ENCODE measurements at regions not wholly inside any gene's neighbourhood (a gene's known extent, or its start where the extent isn't known, plus 50 kb on each side); places are given as distances from the start of the nearest gene placed in this dataset.

DNA sequence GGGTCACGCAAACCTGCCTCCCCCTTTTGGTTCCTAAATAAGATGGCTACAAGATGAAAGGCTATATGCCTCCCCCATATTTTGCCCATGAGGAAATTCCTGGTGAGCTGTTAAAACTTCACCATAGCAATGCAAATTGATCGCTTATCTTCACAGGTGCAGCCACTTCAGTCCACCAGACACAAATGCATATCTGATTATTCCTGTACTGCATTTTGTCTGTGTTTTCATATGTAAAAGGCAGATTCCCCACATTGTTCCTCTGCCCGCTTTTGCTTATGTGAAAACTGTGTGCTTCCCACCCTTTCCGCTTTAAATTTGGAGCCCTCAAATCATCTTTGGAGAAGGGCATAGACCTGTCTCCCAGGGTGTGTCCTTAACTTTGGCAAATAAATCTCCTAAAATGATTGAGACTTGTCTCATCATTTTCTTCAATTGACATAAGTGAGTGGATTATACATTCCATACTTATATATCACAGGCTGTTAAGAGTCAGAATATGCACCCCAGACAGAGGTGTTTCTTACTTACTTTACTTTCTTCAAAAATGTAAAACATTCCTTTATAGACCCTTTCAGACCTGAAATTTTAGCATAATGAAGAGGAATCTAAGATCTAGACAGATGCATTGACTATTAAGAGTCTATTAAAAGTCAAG is 116.4 kb downstream of the CASP12 start:
- no peaks in the 10 kb centered on the region for H3K36me3 Mint-ChIP-seq (ENCODE audit: low read depth)
- no peaks in the 10 kb centered on the region for H3K4me1 Mint-ChIP-seq (ENCODE audit: low read depth)
- no peak for DNase-seq
- H3K27me3 Mint-ChIP-seq (ENCODE audit: insufficient read depth): no peaks in the 10 kb centered on the region
- no peaks in the 10 kb centered on the region for H3K9me3 Mint-ChIP-seq
- TF ChIP-seq, protein P1, sequence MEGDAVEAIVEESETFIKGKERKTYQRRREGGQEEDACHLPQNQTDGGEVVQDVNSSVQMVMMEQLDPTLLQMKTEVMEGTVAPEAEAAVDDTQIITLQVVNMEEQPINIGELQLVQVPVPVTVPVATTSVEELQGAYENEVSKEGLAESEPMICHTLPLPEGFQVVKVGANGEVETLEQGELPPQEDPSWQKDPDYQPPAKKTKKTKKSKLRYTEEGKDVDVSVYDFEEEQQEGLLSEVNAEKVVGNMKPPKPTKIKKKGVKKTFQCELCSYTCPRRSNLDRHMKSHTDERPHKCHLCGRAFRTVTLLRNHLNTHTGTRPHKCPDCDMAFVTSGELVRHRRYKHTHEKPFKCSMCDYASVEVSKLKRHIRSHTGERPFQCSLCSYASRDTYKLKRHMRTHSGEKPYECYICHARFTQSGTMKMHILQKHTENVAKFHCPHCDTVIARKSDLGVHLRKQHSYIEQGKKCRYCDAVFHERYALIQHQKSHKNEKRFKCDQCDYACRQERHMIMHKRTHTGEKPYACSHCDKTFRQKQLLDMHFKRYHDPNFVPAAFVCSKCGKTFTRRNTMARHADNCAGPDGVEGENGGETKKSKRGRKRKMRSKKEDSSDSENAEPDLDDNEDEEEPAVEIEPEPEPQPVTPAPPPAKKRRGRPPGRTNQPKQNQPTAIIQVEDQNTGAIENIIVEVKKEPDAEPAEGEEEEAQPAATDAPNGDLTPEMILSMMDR (IDR thresholded peaks at IDR 0.05): no peak
- no peak overlapping the region for H3K27ac Mint-ChIP-seq
- H3K4me3 Mint-ChIP-seq: no peak overlapping the region

- Mint-ChIP-seq H3K36me3 (ENCODE audit: low read depth) (no peaks in the 10 kb centered on the region), H3K4me3 (no peak overlapping the region), H3K4me1 (ENCODE audit: low read depth) (peaks cover 8% of the 10 kb centered on the region; the same call in 1 of the 2 replicates), H3K27ac (no peak overlapping the region), H3K9me3 (no peaks in the 10 kb centered on the region), H3K27me3 (ENCODE audit: insufficient read depth) (0 out of 2 replicates have a peak, but pooled peaks cover 2% of the 10 kb centered on the region)
- TF ChIP-seq, protein P1 (IDR thresholded peaks at IDR 0.05): no peak
- no peak for DNase-seq
These were observed 117.2 kb downstream of the CASP12 start for GRCh38 chr11:104781037-104781436.

- H3K27ac Mint-ChIP-seq: no peak overlapping the region
- H3K9me3 Mint-ChIP-seq: peaks cover 4% of the 10 kb centered on the region; the same call in 1 of the 2 replicates
- no peak for DNase-seq
- no peak overlapping the region for H3K4me3 Mint-ChIP-seq
- peaks cover 28% of the 10 kb centered on the region for H3K4me1 Mint-ChIP-seq (ENCODE audit: low read depth)
- 0 out of 2 replicates have a peak, but pooled peaks cover 2% of the 10 kb centered on the region for H3K27me3 Mint-ChIP-seq (ENCODE audit: insufficient read depth)
- TF ChIP-seq, protein P1 (IDR thresholded peaks at IDR 0.05): no peak
- peaks cover 4% of the 10 kb centered on the region; the same call in 1 of the 2 replicates for H3K36me3 Mint-ChIP-seq (ENCODE audit: low read depth)
These were observed 121.6 kb downstream of the CASP12 start for GRCh38 chr11:104776501-104777170.

DNA sequence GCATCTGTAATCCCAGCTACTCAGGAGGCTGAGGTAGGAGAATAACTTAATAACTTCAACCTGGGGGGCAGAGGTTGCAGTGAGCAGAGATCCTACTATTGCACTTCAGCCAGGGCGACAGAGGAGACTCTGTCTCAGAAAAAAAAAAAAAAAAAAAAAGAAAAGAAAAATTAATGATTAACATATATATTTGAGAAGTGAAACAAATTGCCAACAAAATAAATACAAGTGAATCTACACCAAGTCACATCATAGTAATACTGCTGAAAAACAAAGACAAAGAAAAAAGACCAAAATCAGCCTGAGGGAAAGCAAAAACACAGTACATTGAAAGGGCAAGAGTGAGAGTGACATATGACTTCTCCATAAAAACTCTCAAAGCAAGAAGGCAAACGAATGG is 123.7 kb downstream of the CASP12 start:
- TF ChIP-seq, protein P1 (IDR thresholded peaks at IDR 0.05): no peak
- Mint-ChIP-seq H3K9me3 (peaks cover 4% of the 10 kb centered on the region; the same call in 1 of the 2 replicates), H3K4me3 (no peak overlapping the region), H3K4me1 (ENCODE audit: low read depth) (peaks cover 29% of the 10 kb centered on the region), H3K36me3 (ENCODE audit: low read depth) (peaks cover 4% of the 10 kb centered on the region; the same call in 1 of the 2 replicates), H3K27me3 (ENCODE audit: insufficient read depth) (0 out of 2 replicates have a peak, but pooled peaks cover 2% of the 10 kb centered on the region), H3K27ac (no peak overlapping the region)
- no peak for DNase-seq

DNA sequence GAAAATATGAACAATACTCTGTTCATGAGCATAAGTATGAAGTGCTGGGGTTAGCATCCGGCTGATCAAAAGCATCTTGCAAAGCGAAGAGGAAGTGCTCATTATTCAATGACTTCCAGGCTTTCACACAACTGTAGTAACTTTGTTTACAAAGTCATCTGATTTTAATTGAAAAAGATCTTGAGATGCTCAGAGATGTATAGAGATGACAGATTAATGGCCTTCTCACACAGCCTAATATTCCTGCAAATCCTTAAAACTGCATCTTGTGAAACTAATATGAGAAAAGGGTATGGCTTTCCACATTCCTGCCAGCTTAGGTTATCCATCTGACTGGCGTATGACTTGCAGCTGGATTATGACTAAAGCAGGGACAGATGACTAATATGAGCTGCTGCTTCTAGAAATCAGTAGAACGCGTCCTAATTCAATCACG is 125.4 kb downstream of the CASP12 start:
- peaks cover 4% of the 10 kb centered on the region; the same call in 1 of the 2 replicates for H3K9me3 Mint-ChIP-seq

More for the DNA sequence above, 125.4 kb downstream of the CASP12 start:
- Mint-ChIP-seq H3K36me3 (ENCODE audit: low read depth) (peaks cover 4% of the 10 kb centered on the region; the same call in 1 of the 2 replicates), H3K4me3 (peak overlapping the region; percentile 32; the same call in 1 of the 2 replicates), H3K27me3 (ENCODE audit: insufficient read depth) (0 out of 2 replicates have a peak, but pooled peaks cover 2% of the 10 kb centered on the region), H3K4me1 (ENCODE audit: low read depth) (peaks cover 29% of the 10 kb centered on the region), H3K27ac (no peak overlapping the region; the same call in 1 of the 2 replicates)
- peak; percentile 47 for DNase-seq
- TF ChIP-seq, protein P1 (IDR thresholded peaks at IDR 0.05): no peak
